ENCODE measurements at regions not wholly inside any gene's neighbourhood (a gene's known extent, or its start where the extent isn't known, plus 50 kb on each side); places are given as distances from the start of the nearest gene placed in this dataset.
A peak's percentile ranks its signal among the peaks of the same experiment; 100 is the strongest.

GRCh38 chr11:24226606-24227005 is 270.2 kb upstream of the LUZP2 start:
- Mint-ChIP-seq H3K27ac (peak overlapping the region; percentile 95), H3K4me1 (peaks cover 27% of the 10 kb centered on the region), H3K4me3 (no peak overlapping the region), H3K36me3 (ENCODE audit: low read depth) (peaks cover 15% of the 10 kb centered on the region), H3K27me3 (ENCODE audit: low read depth, poor library complexity) (peaks cover 9% of the 10 kb centered on the region), H3K9me3 (peaks cover 23% of the 10 kb centered on the region)
- DNase-seq, result no peak
- no peak for TF ChIP-seq CTCF (IDR thresholded peaks at IDR 0.05)

GRCh38 chr11:24233041-24233440 is 263.8 kb upstream of the LUZP2 start:
- TF ChIP-seq CTCF (IDR thresholded peaks at IDR 0.05), result no peak
- Mint-ChIP-seq H3K27me3 (ENCODE audit: low read depth, poor library complexity) (peaks cover 4% of the 10 kb centered on the region), H3K36me3 (ENCODE audit: low read depth) (peaks cover 12% of the 10 kb centered on the region), H3K4me3 (no peak overlapping the region), H3K9me3 (peaks cover 16% of the 10 kb centered on the region), H3K27ac (no peak overlapping the region), H3K4me1 (peaks cover 3% of the 10 kb centered on the region)
- no peak for DNase-seq

GRCh38 chr11:24234822-24235508 is 261.9 kb upstream of the LUZP2 start:
- H3K27ac Mint-ChIP-seq, result no peak overlapping the region
- no peak overlapping the region for H3K4me3 Mint-ChIP-seq
- no peak for DNase-seq
- H3K4me1 Mint-ChIP-seq, result peaks cover 6% of the 10 kb centered on the region
- H3K36me3 Mint-ChIP-seq (ENCODE audit: low read depth), result peaks cover 1% of the 10 kb centered on the region
- peaks cover under 1% of the 10 kb centered on the region for H3K9me3 Mint-ChIP-seq
- TF ChIP-seq CTCF (IDR thresholded peaks at IDR 0.05), result no peak
- peaks cover 7% of the 10 kb centered on the region for H3K27me3 Mint-ChIP-seq (ENCODE audit: low read depth, poor library complexity)

- no peak for TF ChIP-seq CTCF (IDR thresholded peaks at IDR 0.05)
- peak overlapping the region; percentile 25 for H3K27ac Mint-ChIP-seq
- no peaks in the 10 kb centered on the region for H3K36me3 Mint-ChIP-seq (ENCODE audit: low read depth)
- H3K27me3 Mint-ChIP-seq (ENCODE audit: low read depth, poor library complexity), result peaks cover 5% of the 10 kb centered on the region
- no peak for DNase-seq
- H3K4me3 Mint-ChIP-seq, result no peak overlapping the region
- peaks cover 6% of the 10 kb centered on the region for H3K4me1 Mint-ChIP-seq
- H3K9me3 Mint-ChIP-seq, result peaks cover 8% of the 10 kb centered on the region
Measured at GRCh38 chr11:24238771-24239645, 257.8 kb upstream of the LUZP2 start.

GRCh38 chr11:24239930-24240329 is 256.9 kb upstream of the LUZP2 start:
- peaks cover 6% of the 10 kb centered on the region for H3K4me1 Mint-ChIP-seq
- no peak overlapping the region for H3K4me3 Mint-ChIP-seq
- DNase-seq, result no peak
- peaks cover 4% of the 10 kb centered on the region for H3K27me3 Mint-ChIP-seq (ENCODE audit: low read depth, poor library complexity)
- H3K36me3 Mint-ChIP-seq (ENCODE audit: low read depth), result no peaks in the 10 kb centered on the region
- peaks cover 8% of the 10 kb centered on the region for H3K9me3 Mint-ChIP-seq
- no peak for TF ChIP-seq CTCF (IDR thresholded peaks at IDR 0.05)
- no peak overlapping the region for H3K27ac Mint-ChIP-seq
